Fibroblast of gingiva (primary cell): ENCODE measurements at regions not wholly inside any gene's neighbourhood (a gene's known extent, or its start where the extent isn't known, plus 50 kb on each side); places are given as distances from the start of the nearest gene placed in this dataset.

ENCODE experiments used
- DNase-seq: peaks from one replicate; pipeline ENCODE4 v3.0.0-alpha.2; 2011; ENCODE audit warnings: low read depth

DNA sequence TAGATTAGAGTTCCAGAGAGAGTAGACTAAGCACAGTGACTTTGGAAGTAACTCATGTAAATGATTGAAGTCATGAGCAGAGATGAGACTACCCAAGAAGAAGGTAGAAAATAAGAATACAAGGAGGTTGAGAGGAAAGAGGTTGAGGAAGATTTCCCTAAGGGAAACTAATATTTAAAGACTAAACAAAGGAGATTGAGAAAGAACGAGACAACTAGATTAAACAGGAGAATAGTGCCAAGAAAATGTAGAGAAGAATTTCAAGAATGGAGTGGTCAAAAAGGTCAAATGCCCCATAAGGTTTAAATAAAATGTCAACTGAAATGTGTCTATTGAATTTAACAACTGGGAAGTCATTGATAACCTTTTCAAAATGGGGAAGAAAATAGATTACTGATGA, 59.0 kb downstream of the RPS29 start:
- DNase-seq = peak; percentile 30

DNA sequence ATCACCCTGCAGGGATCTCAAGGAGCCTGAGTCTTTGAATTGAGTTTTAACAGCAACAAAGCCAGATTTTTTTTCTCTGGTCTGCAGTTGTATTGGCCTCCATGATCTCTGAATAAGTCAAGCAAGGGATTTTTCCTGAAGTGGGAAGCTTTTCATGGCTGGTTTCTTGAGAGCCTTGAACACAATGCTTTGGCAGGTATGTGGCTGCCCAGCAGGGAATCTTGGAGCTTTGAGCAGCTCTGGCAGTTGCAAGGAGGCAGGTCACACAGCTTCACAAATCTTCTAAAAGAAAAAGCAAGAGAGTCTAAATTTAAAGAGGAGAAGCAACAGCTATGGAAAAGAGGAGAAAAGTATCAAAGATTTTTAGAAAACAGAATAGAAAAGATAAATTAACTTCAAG, 60.1 kb downstream of the RPS29 start:
- DNase-seq = no peak

DNA sequence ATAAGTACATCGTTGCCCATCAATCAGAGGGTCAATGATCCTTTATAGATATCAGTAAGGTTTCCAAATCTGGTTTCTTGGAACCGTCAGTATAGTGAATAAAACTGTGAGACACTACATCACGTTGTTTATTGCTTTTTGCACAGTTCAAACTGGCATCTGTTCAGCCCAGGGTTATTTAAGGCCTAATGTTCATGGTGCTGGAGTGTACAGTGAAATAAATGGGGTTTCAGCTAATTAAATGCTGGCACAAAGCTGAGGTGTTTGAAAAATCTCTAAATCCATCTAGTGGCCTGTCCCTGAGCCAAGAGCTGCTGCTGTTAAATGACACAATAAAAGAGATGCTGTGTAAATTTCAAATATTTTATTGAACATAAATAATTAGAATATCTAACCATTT, 69.9 kb downstream of the RPS29 start:
- DNase-seq = no peak

DNA sequence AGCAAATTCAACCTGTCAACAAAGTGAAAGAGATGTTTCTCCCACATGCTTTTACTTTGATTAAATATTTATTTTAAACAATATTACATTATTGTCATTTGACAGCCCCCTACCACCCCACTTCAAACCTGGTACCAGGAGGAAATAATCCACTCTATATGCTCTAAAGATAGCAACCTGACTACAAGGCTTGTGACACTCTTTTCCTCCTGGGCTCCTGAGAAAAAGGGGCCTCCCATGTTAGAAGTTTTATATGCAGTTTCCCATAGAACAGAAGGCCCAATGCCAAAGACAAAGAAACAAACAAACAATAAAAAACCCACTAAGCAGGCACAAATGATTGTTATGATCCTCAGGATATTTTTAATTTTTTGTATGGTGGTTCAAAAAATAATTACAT, 73.6 kb downstream of the RPS29 start:
- no peak for DNase-seq

DNA sequence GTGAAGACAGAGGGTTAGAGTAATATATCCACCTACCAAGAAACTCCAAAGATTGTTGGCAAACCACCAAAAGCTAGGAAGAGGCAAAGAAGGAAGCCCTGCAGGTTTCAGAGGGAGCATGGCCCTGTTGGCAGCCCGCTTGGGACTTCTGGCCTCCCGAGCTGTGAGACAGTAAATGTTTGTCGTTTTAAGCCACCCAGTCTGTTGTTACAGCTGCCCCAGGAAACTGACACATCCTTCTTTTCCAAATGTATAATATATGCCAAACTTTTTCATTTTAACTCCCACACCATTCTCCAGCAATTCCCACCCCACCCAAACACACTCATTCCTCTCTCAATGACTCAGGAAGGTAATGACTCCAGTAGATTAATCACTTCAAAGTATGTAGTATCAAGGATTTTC, 74.0 kb downstream of the RPS29 start:
- no peak for DNase-seq

DNA sequence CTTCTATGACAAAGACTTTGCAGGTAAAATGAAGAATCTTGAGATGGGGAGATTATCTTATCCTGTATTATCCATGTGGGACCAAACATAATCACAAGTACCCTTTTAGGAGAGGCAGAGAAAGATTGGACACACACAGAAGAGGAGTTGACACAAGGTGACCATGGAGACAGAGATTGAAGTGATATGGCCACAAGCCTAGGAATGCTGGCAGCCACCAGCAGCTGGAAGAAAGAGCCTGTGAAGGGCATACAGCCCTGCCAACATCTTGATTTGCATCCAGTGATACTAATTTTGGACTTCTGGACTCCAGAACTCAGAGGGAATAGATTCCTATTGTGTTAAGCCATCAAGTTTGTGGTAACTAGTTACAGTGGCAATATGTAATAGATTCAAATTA, 78.1 kb downstream of the RPS29 start:
- no peak for DNase-seq

DNA sequence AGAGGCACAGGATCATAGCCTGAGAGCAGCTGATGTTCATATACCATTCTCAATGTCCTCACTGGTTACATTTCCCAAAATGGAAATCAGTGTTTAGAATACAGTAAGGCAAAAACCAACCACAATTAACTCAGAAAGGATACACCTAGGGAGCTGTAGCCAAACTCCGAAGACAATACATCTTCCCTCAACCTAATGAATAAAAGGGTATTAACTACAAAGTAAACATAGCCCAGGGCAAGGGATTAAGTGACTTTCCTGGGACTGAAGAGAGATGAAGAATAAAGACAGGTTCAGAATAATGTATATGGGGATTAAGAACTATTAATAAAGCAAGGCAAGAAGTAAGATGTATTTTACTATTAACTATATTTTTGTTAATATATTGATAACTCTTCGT, 79.5 kb downstream of the RPS29 start:
- no peak for DNase-seq

DNA sequence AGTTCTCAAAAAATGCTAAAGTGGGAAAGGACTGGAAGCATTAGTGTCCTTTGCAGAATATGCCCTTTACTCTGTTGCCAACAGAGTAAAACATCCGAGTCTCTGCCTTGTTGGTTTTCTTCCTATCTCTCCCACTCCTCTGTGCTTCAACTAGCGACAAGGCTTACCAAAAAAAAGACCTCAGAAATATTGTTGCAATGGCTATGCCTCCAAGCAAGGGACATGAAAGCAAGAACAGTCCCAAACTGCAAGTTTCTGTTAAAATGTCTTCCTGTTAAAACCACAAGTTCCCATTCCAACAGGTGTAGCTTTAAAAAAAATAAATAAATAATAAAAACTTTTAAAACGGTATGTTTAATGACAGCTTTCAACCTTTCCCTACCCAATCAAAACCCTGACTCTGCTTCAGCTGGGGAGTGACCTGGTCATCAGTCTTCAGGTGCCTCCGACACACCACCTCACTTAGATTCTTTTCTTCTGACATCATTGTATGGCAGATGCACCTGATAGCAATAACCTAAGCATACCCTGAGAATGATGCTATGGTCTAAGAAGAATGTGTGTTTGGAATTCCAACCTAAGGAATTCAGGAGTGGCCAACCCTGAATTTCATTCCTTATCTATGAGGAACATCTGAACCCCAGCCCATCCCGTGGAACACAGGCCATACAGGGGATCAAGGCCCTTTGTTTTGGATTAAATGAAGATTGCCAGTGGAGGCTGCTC, 81.0 kb downstream of the RPS29 start:
- DNase-seq = no peak

DNA sequence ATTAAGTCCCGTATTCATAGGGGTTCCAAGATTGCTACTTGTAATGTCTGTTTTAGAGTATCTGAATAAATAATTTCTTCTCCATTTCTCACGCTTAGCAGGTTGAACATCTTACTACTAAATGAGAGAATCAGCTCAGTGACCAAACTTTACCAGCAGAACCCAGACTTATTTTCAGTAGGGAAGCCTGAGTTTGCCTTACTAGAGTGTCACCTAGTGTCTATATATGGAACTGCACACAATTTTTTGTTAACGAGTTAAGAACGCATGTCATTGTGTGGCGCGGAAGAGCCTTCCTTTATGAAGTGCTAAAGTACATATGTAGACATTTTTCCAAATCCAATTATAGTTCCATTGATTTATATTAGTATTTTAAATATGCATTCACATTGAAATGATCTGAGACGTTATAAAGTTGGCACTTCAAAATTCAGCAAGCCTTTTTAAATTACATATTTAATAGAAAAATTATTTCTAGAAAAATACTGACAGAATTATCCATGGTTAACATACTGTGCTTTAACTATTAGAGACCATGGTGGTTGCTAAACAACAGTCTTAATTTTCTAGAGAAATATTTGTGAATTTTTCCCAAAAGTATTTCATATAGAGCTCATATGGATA, 88.3 kb downstream of the RPS29 start:
- peak; percentile 61 for DNase-seq

DNA sequence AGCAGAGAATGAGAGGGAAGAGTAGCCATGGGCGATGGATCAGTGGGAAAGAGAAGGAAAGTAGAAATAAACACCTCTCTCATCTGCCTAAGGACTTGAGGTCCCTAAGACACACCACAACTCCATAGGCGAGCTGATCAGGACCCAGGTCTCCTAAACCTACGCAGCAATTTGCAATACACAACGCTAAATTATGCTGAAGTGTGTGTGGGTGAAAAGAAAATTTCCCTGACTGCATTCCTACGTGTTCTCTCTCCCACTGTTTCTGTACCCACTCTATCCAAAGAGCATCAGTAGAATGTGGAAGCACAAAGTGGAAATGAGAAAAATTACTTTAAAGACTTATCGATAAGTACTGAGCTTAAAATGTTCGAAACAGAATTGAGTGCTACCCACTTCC, 88.9 kb downstream of the RPS29 start:
- no peak for DNase-seq

DNA sequence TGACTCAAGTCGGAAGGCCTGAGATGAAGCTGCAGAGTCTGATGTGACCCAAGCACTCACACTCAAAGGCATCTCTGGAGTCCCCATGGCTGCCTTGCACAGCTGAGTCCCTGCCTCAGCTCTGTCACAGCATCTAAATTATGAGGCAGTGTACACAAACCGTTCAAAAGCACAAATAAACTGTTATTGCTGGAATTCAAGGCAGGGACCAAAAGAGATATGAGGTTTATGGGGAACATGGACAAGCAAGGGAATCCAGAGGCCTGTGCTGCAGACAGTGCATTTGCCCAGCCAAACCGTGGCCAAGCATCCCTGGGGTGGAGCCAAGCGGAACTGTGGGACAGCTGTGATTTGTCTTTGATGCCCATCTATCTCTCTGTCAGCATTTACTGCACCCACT, 91.3 kb downstream of the RPS29 start:
- DNase-seq = no peak

DNA sequence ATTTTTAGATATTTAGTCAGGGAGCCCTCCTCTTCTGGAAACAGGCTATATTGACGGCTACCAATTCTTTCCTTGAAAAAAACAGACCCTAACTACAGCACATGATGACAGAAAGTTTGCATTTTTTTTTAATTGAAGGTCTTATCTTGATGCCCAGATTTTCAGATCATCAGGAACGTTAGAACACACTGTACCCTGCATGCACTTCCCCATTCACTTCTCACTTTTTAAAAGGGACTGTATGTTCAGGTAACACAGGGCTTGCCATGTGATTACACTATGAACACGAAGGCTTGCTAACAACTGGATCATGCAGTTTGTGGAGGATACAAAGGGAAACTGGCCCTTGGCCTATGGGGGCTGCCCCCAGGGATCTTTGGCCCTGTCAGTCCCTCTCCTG, 92.6 kb downstream of the RPS29 start:
- DNase-seq = no peak

DNA sequence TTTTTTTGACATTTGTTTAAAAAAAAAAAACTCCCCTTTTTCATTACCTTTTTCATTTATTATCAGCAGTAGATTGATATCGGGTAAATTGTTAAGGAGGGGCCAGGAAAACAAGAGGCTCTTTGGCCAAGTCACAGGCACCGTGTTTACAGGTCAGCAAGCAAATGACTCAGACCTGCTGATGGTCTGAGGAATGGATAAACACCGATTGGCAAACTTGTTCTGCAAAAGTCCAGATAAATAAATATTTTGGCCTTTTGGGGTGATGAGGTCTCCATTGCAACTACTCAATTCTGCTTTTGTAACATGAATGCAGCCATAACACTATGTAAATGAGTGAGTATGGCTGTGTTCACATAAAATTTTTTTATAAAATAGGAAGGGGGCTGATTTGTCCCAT, 94.0 kb downstream of the RPS29 start:
- DNase-seq = no peak

DNA sequence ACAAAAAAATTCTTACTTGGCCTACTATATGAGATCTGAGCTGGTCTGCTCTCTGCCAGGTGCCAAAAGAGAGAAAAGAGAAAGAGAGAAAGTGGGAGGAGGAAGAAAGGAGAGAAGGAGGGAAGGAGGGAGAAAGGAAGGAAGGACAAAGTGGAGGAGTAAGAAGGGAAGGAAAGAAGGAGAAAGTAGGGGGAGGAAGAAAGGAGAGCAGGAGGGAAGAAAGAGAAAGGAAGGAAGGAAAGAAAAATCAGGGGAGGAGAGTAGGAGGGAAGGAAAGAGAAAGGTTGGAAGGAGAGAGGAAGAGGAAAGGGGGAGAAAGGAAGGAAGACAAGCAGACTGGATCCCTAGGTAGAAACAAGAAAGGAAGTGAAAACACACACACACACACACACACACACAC, 96.8 kb downstream of the RPS29 start:
- no peak for DNase-seq

DNA sequence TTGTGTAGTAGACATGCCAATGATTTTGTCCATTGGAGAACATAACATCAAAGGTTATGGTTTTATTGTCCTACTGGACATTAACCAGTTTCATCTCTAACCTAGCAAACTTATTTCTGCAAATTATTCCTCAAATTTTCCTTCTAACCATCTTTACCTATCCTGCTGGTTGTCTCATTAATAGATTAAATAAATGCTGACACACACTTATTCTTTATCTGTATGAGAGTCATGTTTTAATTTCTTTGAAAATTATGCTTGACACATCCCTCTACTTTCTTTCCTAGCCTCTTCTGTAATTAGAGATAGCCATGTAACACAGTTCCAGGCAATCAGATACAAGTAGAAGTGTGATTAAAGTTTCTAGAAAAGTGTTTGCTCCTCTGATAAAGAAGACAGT, 98.9 kb downstream of the RPS29 start:
- no peak for DNase-seq

DNA sequence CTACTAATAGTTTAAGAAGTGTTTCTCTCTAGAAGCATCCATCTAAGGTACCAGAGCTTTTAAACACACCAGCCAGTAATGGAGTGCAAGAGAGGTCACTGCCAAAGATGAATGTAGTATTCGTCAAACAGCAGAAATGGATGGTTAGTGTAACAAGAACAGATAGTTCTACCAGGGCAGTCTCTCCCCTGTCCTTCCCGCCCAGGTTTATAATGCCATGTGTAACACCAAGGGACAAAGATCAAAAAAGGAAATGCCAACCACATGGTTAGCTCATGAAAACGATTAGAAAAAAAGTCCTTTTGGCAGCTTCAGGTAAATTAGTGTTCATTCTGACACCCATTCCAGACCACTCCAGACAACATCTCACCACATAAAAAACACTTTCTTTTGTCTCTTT, 100.9 kb downstream of the RPS29 start:
- DNase-seq = no peak

DNA sequence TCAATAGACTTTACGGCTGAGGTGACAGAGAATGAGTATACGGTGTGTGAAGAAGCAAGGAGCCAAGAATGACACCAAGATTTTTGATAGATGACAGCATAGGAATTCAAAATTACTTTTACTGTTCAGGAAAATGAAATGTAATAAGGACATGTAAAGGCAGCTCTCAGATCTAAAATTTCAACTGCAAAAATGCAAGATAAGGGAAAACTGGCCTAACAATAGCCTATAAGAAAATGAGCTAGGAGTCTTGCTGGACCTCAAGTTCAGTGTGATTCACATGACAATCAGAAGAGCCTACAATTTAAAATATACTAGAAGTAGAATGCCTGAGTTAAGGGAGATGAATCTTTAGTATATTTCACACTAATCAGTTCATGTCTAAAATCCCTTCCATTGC, 102.0 kb downstream of the RPS29 start:
- DNase-seq = no peak

DNA sequence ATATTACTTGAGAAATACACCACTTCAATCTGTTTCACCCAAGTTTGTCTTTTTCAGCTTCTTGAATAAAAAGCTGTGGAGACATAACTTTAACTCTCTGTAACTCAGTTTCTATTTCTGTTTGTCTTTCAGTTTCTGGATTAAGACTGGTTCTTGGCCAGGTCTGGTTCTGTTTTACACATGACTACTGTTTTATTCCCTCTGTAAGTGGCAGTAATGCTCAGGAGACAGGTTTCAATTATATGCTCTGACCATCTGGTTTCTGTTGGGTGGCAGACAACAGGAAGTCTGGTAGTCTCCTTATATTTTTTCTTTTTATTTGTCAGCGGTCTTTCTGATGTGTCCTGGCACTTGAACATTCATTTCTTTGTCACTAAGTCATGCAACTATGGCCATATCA, 102.9 kb downstream of the RPS29 start:
- no peak for DNase-seq

DNA sequence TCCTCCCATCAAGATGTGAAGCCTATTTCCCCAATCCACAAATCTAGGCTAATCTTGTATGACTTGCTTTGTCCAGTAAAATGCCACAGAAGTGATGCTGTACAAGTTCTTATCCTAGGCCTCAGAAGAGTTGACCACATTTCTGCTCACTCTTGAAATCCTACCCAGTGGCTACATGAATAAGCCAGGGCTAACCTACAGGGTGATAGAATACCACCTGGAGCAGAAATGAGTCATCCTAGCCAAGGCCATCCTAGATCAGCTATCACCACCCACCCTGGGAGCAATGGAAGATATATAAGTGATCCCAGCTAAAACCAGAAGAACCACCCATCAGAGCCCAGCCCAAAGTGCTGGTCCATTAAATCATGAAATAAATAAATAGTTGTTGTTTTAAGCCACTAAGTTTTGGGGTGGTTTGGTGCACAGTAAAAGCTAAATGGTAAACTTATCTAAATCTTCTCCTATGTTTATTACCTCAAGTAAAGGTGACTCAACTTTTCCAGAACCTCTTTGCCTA, 105.1 kb downstream of the RPS29 start:
- DNase-seq = no peak

DNA sequence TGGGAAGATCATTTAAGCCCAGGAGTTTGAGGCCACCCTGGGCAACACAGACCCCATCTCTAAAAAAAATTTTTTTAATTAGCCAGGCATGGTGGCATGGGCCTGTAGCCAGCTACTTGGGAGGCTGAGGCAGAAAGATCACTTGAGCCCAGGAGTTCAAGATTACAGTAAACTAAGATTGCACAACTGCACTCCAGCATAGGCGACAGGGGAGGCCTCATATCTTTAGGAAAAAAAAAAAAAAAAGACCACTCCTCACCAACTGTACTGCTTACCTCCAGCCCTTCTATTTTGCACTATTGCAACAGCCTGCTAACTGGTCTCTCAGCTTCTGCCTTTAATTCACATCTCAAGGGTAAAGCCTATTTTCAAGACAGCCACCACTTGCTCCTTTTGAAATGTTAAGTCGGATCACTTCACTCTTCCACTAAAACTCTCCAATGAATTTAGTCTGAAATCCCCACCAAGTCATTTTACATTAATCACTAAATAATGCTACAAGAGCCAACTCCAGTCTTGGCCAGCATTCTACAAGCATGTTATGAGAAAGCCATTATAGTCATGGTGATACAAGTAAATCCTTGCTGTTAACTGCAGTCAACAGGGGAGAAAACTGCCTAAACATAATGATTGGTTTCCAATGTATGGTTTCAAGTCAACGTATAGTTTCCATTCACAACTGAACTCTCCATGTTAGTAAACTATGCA, 106.0 kb downstream of the RPS29 start:
- DNase-seq = no peak

DNA sequence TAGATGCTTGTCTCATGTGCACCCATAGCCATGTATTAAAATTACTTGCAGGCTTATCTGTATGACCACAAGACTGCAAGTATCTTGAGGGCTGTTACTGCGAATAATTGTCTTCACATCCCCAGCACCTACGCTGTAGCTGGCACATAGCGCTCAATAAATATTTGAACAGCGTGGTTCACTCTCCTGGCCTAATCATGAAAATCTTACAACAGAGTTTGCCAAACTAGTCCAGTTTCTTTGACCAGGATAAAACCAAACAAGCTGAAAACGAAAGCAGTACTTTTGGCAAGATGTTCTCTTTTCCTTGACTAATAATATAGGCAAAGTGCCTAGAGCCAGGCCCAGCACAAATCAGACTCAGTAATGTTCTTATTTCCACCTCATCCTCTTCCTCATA, 106.7 kb downstream of the RPS29 start:
- peak; percentile 14 for DNase-seq

DNA sequence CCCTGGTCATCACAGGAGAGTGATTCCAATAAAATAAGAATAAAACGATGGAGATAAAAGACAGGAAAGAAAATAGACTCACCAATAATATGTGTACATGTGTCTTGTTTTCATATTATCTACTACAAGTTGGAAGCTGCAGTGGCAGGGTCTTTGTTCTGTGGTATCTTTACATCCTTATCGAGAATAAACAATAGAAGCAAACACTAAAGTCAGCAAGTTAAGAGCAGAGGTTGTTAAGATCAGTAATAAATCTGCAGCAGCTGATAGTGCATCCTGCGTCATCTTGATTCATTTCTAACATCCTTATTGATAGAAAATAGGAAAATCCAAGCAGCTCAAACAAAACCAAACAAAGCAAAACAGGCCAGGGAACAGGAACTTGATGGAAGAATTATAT, 107.4 kb downstream of the RPS29 start:
- DNase-seq = no peak

DNA sequence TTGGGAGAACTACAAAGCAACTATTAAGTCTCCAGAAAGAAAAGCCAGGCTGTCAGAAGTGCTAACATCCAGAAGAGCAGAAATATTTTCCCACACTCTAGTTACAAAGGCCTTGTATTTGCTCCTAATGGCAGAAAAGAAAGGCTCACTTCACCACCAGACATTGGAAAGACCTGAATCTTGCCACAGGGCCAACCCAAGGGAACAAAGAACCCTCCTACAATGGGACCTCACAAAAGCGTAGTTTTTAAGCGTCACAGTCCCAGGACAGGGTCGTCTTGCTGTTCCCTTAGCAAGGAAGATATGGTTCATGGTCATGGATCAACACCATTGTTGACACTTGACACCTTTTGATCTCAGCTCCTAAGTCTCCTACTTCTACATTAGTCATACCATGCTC, 119.1 kb downstream of the RPS29 start:
- no peak for DNase-seq
